ENCODE measurements at regions not wholly inside any gene's neighbourhood (a gene's known extent, or its start where the extent isn't known, plus 50 kb on each side); places are given as distances from the start of the nearest gene placed in this dataset.

DNA sequence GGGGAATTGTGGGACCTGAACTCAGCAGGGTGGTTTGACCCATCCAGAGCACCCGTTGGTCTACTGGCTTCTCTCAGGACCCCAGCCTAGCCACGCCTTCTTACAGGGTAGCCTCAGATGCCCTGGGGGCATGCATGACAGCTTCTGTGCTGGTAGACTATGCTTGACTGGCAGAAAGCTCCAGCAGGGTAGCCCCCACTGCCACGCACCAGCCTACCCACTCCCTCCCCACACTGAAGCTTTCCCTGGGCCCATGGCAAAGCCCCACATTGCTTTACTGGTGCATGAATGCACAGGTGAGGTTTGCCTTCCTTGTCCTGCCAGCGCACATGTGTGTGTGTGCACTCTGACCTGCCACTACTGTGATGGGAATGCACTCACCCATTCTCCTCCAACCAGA is 772.2 kb downstream of the LRFN5 start:
- 60 to 78% methylated on average over 4 of the region's 4 CpGs for WGBS, 2 donors
- TF ChIP-seq, protein P1, sequence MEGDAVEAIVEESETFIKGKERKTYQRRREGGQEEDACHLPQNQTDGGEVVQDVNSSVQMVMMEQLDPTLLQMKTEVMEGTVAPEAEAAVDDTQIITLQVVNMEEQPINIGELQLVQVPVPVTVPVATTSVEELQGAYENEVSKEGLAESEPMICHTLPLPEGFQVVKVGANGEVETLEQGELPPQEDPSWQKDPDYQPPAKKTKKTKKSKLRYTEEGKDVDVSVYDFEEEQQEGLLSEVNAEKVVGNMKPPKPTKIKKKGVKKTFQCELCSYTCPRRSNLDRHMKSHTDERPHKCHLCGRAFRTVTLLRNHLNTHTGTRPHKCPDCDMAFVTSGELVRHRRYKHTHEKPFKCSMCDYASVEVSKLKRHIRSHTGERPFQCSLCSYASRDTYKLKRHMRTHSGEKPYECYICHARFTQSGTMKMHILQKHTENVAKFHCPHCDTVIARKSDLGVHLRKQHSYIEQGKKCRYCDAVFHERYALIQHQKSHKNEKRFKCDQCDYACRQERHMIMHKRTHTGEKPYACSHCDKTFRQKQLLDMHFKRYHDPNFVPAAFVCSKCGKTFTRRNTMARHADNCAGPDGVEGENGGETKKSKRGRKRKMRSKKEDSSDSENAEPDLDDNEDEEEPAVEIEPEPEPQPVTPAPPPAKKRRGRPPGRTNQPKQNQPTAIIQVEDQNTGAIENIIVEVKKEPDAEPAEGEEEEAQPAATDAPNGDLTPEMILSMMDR (IDR thresholded peaks at IDR 0.05): no peak
- FAIRE-seq (no peak), DNase-seq (peak in 2 of 6 donors; percentile 8 to 32), ATAC-seq (no peak)
- no peaks in the 10 kb centered on the region for H3K9me3 ChIP-seq
- H3K4me1 ChIP-seq: no peaks in the 10 kb centered on the region
- H3K4me3 ChIP-seq: no peak overlapping the region
- H3K27ac ChIP-seq: no peak overlapping the region
- intact Hi-C loops (cut with DNase I): no loop called here
- H3K27me3 ChIP-seq: no peaks in the 10 kb centered on the region
- H3K36me3 ChIP-seq: no peaks in the 10 kb centered on the region

DNA sequence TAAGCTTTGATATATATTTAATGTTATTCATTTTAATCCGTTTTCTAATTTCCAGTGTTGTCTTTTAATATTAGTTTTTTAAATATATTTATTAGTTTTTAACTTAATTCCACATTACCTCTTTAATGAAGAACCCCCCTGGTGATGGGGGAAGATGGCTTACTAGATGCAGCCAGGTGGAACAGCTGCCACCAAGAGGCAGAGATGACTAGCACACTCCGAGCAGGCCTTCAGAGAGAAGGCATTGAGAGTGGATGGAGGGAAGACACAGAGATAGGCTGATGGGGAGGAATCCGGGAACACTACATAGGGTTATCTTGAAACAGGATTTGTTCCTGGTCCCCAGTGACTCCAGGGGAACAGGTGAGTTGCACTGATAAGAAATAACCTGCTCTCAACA is 771.6 kb downstream of the LRFN5 start:
- no peak overlapping the region for H3K27ac ChIP-seq
- TF ChIP-seq, protein P1 (IDR thresholded peaks at IDR 0.05): no peak
- no peaks in the 10 kb centered on the region for H3K27me3 ChIP-seq
- FAIRE-seq (no peak), ATAC-seq (no peak), DNase-seq (no peak)
- H3K9me3 ChIP-seq: no peaks in the 10 kb centered on the region
- intact Hi-C loops (cut with DNase I): no loop called here
- WGBS, 2 donors: 47 to 69% methylated on average over 3 of the region's 3 CpGs
- no peaks in the 10 kb centered on the region for H3K36me3 ChIP-seq
- no peak overlapping the region for H3K4me3 ChIP-seq
- no peaks in the 10 kb centered on the region for H3K4me1 ChIP-seq

DNA sequence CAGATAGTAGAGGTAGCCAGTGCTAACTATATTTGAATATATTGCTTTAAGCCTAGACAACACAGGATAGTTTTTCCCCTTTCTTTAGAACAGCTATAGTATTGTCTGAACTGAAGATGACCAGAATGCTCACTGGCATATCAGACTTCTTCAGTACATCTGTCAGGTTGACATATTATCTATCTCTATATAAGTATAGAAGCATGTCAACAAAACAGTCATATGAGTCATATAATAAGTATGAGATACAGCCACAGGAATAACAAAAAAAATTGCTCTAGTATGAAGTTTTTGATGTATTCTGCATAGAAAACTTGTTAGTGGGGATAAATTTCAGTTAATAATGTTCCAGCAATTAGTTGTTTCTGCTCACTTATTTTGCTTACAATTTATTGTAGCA is 767.7 kb downstream of the LRFN5 start:
- DNase-seq: no peak
- no peak overlapping the region for H3K4me3 ChIP-seq
- TF ChIP-seq, protein P1 (IDR thresholded peaks at IDR 0.05): no peak
- intact Hi-C loops (cut with DNase I): no loop called here
- H3K36me3 ChIP-seq: no peaks in the 10 kb centered on the region
- H3K9me3 ChIP-seq: no peaks in the 10 kb centered on the region
- no peak for FAIRE-seq
- no peak for ATAC-seq
- no peak overlapping the region for H3K27ac ChIP-seq
- H3K27me3 ChIP-seq: no peaks in the 10 kb centered on the region
- no peaks in the 10 kb centered on the region for H3K4me1 ChIP-seq

DNA sequence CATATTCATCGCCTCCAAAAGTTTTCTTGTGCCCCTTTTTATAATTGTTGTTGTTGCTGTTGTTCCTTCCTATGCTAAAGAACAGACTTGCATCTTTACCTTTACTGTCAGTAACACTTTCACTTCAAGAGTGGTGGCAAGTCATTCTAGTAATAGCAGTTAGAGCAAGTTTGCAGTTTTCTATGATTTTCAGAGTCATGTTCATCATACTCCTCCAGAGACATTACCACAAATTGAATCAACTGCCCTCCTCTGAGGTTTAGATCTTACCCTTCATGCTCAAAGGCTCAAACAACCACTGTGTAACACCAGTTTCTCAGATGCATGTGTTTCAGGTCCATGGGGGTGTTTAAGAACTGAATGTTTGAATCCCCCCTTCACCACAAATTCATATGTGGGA is 763.4 kb downstream of the LRFN5 start:
- H3K4me1 ChIP-seq: no peaks in the 10 kb centered on the region
- TF ChIP-seq, protein P1 (IDR thresholded peaks at IDR 0.05): no peak
- no peaks in the 10 kb centered on the region for H3K9me3 ChIP-seq
- no peak for DNase-seq
- no peak for FAIRE-seq
- H3K36me3 ChIP-seq: no peaks in the 10 kb centered on the region
- intact Hi-C loops (cut with DNase I): no loop called here
- WGBS, 2 donors: 63 to 76% methylated on average over 1 of the region's 1 CpG
- no peak overlapping the region for H3K4me3 ChIP-seq
- no peak overlapping the region for H3K27ac ChIP-seq
- ATAC-seq: no peak
- no peaks in the 10 kb centered on the region for H3K27me3 ChIP-seq

DNA sequence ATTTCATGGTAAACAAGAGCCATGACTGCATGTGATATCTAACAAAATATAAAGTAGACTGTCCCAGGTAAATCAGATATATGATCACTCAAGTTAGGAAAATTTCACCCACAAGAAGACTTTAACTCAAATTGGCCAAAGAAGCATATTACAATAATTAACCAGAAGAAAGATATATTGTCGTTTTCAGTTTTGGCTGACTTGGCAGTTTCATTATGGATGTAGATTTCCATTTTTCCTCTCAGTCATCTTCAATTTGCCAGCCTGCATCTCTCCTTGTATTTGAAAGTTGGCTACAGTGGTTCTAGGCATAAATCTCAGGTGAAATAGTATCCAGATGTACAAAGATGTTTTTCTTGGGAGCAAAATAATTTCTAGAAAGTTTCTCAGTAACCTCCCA is 761.6 kb downstream of the LRFN5 start:
- Histone ChIP-seq H3K36me3 (no peaks in the 10 kb centered on the region), H3K9me3 (no peaks in the 10 kb centered on the region), H3K4me1 (no peaks in the 10 kb centered on the region), H3K4me3 (no peak overlapping the region), H3K27ac (no peak overlapping the region), H3K27me3 (no peaks in the 10 kb centered on the region)
- intact Hi-C loops (cut with DNase I): no loop called here
- no peak for DNase-seq
- ATAC-seq: no peak
- TF ChIP-seq, protein P1 (IDR thresholded peaks at IDR 0.05): no peak
- WGBS, 2 donors: 45 to 53% methylated on average over 1 of the region's 1 CpG
- no peak for FAIRE-seq

All from pancreas (tissue), 10 donors.